ENCODE measurements at regions not wholly inside any gene's neighbourhood (a gene's known extent, or its start where the extent isn't known, plus 50 kb on each side); places are given as distances from the start of the nearest gene placed in this dataset.

DNA sequence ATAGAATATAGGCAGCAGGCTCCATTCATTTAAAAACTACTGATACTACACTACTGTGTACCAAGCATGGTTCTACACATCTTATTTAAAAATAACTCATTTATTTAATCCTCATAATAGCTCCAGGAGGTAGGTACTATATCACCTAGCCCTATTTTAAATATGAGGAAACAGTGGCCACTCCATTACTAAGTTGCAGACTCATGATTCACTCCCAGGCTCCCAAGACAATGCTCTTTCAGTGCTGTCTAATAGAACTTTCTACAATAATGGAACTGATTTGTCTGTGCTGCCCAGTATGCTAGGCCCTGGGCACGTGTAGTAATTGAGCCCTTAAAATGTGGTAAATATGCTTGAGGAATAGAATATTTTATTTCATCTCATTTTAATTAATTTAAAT lies 357.1 kb downstream of the LTN1 start:
- Histone ChIP-seq H2AFZ (ENCODE audit: control insufficient read depth, low read length) (no peak overlapping the region), H3K9ac (ENCODE audit: control insufficient read depth, extremely low read depth, insufficient read depth, low read length) (peak overlapping the region; percentile 39), H3K27ac (ENCODE audit: control insufficient read depth, insufficient read depth, low read length) (peak overlapping the region; percentile 94), H3K9me3 (ENCODE audit: control insufficient read depth, low read depth, low read length) (no peaks in the 10 kb centered on the region), H3K27me3 (ENCODE audit: control insufficient read depth, extremely low read depth, insufficient read depth, low read length) (no peaks in the 10 kb centered on the region), H3K4me3 (ENCODE audit: control insufficient read depth in 2 of 3, extremely low read depth in 1 of 3, insufficient read depth in 2 of 3, low read depth in 1 of 3, low read length in 3 of 3) (no peak overlapping the region), H3K4me2 (ENCODE audit: control insufficient read depth, extremely low read depth, insufficient read depth, low read depth, low read length) (no peak overlapping the region), H3K9me1 (ENCODE audit: control insufficient read depth, extremely low read depth, insufficient read depth, low read length) (no peaks in the 10 kb centered on the region), H4K20me1 (ENCODE audit: control insufficient read depth, extremely low read depth, insufficient read depth, low read length) (no peaks in the 10 kb centered on the region), H3K36me3 (ENCODE audit: control insufficient read depth in 2 of 2, extremely low read depth in 1 of 2, insufficient read depth in 2 of 2, low read length in 2 of 2) (no peaks in the 10 kb centered on the region), H3K79me2 (ENCODE audit: control insufficient read depth, insufficient read depth, low read length) (no peaks in the 10 kb centered on the region), H3K4me1 (ENCODE audit: control insufficient read depth, extremely low read depth, insufficient read depth, low read length) (peaks cover 72% of the 10 kb centered on the region)
- no peak for DNase-seq (ENCODE audit: low read depth, low spot score)
- dilution Hi-C loops (cut with MboI; ENCODE audit: extremely low pct_ligation_motif_present, low sequenced_read_pairs), result no loop called here
- peak; percentile 34 for FAIRE-seq
- TF ChIP-seq, protein P1, sequence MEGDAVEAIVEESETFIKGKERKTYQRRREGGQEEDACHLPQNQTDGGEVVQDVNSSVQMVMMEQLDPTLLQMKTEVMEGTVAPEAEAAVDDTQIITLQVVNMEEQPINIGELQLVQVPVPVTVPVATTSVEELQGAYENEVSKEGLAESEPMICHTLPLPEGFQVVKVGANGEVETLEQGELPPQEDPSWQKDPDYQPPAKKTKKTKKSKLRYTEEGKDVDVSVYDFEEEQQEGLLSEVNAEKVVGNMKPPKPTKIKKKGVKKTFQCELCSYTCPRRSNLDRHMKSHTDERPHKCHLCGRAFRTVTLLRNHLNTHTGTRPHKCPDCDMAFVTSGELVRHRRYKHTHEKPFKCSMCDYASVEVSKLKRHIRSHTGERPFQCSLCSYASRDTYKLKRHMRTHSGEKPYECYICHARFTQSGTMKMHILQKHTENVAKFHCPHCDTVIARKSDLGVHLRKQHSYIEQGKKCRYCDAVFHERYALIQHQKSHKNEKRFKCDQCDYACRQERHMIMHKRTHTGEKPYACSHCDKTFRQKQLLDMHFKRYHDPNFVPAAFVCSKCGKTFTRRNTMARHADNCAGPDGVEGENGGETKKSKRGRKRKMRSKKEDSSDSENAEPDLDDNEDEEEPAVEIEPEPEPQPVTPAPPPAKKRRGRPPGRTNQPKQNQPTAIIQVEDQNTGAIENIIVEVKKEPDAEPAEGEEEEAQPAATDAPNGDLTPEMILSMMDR (optimal IDR thresholded peaks at IDR 0.05 in 1 of 3, IDR thresholded peaks at IDR 0.05 in 1 of 3, conservative IDR thresholded peaks at IDR 0.05 in 1 of 3; ENCODE audit: extremely low read depth in 1 of 3, insufficient read depth in 2 of 3, low read length in 3 of 3), result no peak
- TF ChIP-seq EZH2 (IDR thresholded peaks at IDR 0.05; ENCODE audit: low read length), result no peak

DNA sequence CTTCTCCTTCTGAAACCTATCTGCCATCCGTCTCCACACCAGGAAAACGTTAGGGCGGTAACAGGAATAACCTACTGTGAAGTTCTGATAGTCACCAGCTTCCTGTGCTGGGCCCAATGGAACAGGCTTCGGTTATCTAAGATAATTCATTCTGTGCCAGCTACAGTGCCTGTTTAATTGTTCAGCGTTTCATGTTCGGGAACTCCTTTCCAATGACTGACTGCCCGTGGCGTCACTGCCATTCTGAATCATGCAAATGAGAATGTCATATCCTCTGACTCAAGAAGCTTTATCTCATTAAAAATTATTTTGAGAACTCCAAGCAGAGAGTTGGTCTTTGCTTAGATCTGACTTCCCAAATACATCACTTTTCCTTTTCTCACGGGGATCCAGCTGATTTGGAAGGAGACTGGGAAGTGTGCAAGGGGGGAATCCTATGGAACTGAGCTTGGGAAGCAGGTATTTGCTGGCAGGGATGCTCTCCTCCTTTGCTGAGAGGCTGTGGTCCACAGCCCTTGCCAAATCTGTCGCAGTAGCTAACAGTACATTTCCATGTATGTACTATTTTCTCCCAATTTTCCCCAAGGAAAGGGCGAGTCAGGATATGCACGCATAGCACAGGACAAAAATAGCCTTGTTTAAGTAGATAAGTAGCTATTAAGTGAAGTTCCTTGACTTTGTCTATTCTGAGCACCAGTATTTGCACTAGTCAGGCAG lies 358.7 kb downstream of the LTN1 start:
- dilution Hi-C loops (cut with MboI; ENCODE audit: extremely low pct_ligation_motif_present, low sequenced_read_pairs), result no loop called here
- H2AFZ ChIP-seq (ENCODE audit: control insufficient read depth, low read length), result no peak overlapping the region
- H3K4me2 ChIP-seq (ENCODE audit: control insufficient read depth, extremely low read depth, insufficient read depth, low read depth, low read length), result peak overlapping the region; percentile 74
- H3K4me3 ChIP-seq (ENCODE audit: control insufficient read depth in 2 of 3, extremely low read depth in 1 of 3, insufficient read depth in 2 of 3, low read depth in 1 of 3, low read length in 3 of 3), result peak overlapping the region; percentile 13 to 40 (median 19)
- H3K9ac ChIP-seq (ENCODE audit: control insufficient read depth, extremely low read depth, insufficient read depth, low read length), result peak overlapping the region; percentile 68
- TF ChIP-seq, protein P1 (optimal IDR thresholded peaks at IDR 0.05 in 1 of 3, IDR thresholded peaks at IDR 0.05 in 1 of 3, conservative IDR thresholded peaks at IDR 0.05 in 1 of 3; ENCODE audit: extremely low read depth in 1 of 3, insufficient read depth in 2 of 3, low read length in 3 of 3), result no peak
- no peak for TF ChIP-seq EZH2 (IDR thresholded peaks at IDR 0.05; ENCODE audit: low read length)
- H3K79me2 ChIP-seq (ENCODE audit: control insufficient read depth, insufficient read depth, low read length), result no peaks in the 10 kb centered on the region
- peak overlapping the region; percentile 94 for H3K27ac ChIP-seq (ENCODE audit: control insufficient read depth, insufficient read depth, low read length)
- H3K9me3 ChIP-seq (ENCODE audit: control insufficient read depth, low read depth, low read length), result no peaks in the 10 kb centered on the region
- H3K4me1 ChIP-seq (ENCODE audit: control insufficient read depth, extremely low read depth, insufficient read depth, low read length), result peaks cover 72% of the 10 kb centered on the region
- DNase-seq (ENCODE audit: low read depth, low spot score), result peak; percentile 77
- no peaks in the 10 kb centered on the region for H3K36me3 ChIP-seq (ENCODE audit: control insufficient read depth in 2 of 2, extremely low read depth in 1 of 2, insufficient read depth in 2 of 2, low read length in 2 of 2)
- H3K27me3 ChIP-seq (ENCODE audit: control insufficient read depth, extremely low read depth, insufficient read depth, low read length), result no peaks in the 10 kb centered on the region
- FAIRE-seq, result peak; percentile 78
- H3K9me1 ChIP-seq (ENCODE audit: control insufficient read depth, extremely low read depth, insufficient read depth, low read length), result no peaks in the 10 kb centered on the region
- H4K20me1 ChIP-seq (ENCODE audit: control insufficient read depth, extremely low read depth, insufficient read depth, low read length), result no peaks in the 10 kb centered on the region
